Stimulated activated CD4-positive, alpha-beta T cell treated with anti-CD3 and anti-CD28 coated beads, Interleukin-4, amount 100 ng/mL, for 4 hours (primary cell): ENCODE measurements at regions not wholly inside any gene's neighbourhood (a gene's known extent, or its start where the extent isn't known, plus 50 kb on each side); places are given as distances from the start of the nearest gene placed in this dataset.
A peak's percentile ranks its signal among the peaks of the same experiment; 100 is the strongest.

Experiments used
- DNase-seq, 2 experiments: peaks; one replicate each; pipeline ENCODE4 v3.0.0-alpha.2; 2020

DNA sequence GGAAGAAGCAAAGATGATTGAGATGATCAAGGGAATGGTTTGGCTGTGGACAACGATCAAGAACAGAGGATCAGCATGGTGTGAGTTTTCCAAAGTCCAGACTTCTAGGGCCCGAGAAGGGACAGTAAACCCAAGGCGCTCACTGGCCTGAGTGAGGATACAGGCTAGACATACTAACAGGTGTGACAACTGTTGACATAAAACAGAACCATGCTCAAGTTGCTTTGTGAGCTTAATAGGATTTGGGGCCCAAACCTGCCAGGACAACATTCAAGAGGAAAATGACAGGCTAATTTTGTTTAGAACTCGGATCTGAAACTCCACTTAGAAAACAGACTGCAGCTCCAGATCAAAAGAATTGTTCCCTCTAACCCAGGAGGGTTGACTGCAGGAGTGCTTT, 68.1 kb upstream of the ACKR3 start:
- DNase-seq, result no peak

DNA sequence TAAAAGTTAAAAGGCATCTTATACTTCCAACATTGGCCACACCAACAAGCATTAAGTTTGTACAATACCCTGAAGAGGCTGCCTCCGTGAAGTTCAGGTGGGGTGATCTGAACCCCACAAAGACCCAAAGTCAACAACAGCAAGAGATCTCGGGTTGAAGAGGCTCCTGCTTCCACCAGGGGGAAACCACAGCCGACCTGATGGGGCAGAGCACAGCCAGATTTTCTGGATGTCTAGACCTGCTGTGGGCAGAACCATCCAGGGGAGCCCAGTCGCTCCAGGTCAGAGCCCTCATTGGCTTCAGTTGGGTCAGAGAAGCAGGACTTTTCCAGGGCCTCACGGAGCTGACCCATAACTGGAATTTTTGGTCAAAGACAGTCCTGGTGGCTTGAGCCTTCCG, 66.5 kb upstream of the ACKR3 start:
- no peak for DNase-seq

DNA sequence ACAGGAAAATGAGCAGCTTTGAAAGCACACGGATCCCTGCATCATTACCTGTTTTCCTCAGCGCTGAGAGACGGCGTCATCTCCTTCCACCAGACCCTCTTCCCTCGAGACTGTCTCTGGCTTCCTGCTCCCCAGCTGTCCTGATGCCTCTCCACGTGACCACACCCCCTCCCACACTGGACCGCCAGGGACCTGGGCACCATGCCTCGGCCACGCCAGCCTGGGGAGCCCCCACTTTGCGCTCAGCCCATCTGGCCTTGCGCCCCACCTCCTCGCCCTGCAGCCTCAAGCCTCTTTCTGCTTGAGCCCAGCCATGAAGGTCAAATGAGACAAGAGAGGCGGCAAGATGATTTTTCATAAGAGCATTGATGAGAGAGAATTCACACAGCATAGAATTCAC, 66.0 kb upstream of the ACKR3 start:
- DNase-seq, result no peak

DNA sequence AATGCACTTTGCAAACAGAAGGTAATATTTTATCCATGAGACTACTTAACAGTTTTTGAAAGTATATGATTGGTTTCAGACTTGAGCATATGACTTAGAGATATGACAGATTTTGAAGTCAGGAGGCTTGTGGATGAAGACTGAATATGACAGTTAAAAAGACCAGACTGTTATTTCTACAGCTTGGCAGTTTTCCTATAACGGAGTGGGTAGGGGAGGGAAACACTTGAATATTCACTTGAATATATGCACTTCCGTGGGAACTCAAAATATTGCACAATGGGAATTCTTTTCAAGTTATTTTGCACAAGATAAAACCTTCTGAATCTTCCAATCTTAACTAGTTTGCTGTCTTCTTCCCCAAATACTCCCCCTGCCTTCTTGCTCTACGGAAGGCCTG, 64.6 kb upstream of the ACKR3 start:
- DNase-seq, result no peak

DNA sequence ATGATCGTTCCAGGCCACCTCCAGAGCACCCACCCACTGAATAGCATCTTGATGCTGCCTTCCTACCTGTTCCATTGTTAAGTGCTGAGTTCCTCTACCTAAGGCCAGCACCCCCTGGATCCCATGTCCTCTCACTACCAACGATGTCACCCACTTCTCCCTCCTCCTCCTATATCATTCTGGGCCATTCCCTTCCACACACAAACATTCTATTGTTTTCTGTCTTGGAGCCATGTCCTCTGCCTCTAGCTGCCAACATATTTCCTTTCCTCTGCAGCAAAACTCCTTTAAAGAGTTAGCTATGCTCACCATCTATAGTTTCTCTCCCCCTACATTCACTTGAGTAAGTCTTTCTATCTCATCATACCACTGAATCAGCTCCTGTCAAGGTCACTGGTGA, 64.0 kb upstream of the ACKR3 start:
- no peak for DNase-seq

DNA sequence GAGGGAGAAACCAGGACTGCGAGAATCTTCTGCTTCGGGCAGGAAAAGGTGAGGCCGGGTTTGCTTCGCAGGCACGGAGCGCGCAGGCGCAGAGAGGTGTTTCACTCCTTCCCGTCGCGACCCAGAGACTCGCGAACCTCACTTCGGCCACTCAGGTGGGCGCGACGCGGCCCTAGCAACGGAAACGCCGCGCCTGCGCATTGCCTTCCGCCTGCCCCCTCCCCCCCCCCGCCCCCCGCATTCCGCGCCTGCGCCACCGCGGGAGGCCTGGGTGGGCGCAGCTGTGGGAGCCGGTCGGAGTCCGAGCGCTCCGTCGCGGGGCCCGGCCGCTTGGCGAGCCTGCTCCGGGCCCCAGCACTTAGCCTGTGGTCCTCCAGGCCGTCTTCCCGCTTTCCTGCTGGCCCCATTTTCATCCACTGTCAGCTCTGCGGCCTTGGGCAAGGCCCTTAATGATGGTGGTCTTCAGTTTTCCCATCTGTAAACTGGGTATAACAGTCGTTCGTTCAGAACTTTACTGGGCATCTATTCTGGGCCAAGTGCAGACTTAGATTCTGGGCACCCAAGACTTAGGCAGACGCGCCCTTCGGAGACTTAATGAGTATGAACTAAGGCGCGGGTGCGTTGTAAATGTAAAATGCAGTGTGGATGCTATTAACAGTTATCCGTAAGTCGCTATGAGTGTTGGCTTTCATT, 62.1 kb upstream of the ACKR3 start:
- DNase-seq, result peak; percentile 41 to 50

DNA sequence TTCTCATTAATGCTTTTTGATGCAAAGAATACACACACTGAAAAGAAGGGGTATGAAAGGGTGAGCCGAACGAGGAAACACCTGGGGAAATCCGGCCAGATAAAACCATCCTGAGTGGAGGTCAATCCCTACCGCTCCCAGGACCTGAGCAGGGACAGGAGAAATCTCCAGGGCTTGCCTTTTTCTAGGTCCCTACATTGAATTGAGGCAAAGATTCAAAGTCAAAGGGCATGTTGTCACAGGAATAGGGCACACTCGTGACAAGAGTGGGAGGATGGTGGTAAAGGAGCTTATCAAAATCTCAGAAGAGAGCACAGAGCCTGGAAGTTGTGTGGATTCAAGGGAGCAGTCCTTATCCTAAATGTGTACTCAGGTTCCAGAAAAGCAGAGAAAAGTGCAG, 61.2 kb upstream of the ACKR3 start:
- DNase-seq, result no peak

DNA sequence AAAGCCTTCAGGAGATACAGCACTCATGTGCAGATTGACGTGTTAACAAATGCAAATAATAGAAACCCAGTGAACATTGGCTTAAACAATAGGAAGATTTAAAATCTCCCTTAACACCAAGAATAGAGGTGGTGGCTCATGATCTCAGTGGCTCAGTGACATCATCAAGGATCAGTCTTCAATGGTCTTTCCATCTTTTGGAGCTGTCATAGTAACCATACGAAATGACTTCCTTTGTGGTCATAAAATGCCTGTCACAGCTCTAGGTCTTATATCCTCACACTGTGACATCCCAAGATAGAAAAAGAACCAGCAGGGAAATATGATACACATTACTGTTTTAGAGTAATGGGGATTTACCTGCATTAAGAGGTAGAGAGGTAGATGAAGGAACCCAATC, 59.6 kb upstream of the ACKR3 start:
- DNase-seq, result no peak

DNA sequence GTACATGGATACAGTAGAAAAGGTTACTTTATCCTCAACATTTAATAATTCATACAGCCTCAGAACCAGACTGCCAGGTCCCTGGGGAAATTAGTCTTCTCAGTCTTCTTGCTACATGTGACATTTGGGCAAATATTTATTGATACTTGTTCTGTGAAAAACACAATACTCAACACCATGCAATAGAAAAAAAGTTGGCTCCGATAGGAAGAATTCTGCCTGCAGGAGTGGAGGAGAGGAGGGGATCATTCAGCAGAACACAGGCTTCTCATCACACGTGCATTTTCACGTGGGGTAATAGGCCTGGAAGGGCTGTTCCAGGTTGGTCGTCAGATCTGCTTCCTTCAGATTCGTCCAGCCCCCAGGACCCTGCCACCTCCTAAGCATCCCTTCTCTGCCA, 58.4 kb upstream of the ACKR3 start:
- DNase-seq, result no peak

DNA sequence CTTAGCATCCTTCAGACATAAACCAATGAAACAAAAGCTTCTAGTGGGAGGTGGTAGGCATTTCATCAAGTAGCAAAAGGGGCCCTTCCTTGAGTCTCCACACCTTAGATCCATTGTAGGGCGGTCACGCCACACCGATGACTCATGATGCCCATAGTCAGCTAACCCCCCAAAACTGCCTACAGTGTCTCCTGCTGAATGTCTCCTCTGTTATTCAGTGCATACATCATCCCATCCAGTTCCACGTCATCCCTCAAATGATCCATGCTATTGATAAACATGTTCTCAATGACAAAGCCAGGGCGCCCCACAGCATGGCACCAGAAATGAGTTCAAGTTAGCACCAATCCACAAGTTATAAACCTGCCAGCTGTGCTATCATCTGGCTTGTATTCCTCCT, 57.4 kb upstream of the ACKR3 start:
- DNase-seq, result no peak

DNA sequence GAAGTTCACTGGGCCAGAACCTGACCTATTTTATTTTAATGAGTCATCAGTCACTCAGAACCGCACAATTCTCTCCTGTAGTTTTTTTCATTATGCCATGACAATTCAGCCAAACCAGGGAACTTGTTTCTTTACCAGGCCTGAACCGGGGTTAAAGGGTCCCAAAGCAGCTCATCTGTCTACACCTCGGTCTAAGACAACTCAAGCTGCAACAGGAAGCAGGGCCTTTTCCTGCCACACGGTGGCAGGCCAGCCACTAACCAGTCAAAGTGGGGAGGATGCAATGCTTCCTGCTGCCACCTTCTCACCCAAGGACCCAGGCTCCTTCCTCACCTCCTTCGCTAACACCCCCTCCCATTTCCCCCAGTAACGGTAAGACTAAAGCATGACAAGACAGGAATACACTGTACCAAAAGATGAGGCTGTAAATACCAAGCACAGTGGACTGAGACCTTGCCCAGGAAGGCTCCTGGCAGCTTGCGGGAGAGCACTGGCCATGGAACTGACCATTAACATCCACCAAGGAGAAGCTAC, 56.7 kb upstream of the ACKR3 start:
- DNase-seq, result peak; percentile 58

DNA sequence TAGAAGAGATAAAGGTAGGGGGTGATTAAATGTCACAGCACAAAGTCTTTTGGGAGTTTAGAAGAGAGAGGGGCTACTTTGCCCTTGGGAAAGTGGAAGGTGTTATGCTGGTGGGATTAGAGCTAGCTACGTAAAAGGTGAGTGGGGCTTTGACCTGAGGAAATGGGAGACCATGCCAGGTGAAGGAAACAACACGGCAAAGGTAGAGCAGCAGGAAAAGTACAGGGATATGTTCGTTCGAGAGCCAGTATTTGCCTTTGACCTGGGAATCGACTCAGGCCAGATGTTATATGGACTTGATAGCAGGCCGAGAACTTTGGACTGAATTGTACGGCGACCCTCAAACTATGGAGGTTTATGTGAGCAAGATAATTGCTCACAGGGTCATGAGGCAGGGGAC, 55.7 kb upstream of the ACKR3 start:
- no peak for DNase-seq

DNA sequence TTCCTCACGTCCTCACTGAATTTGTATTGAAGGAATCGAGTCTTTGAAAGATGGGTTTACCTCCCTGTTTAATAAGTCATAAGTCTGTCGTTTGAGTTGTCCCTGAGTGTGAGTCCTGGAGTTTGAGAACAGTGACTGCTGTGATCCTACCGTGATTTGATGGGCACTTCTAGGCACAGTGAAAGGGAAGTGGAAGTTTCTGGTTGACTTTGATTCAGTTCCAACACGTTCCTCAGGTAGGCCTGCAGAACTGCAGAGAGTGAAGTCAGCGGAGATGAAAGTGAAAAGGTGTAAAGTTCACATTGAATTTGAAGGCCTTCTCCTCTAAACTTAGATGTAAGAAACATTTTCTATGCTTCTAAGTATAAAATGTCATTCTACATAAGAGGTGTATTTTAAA, 52.9 kb upstream of the ACKR3 start:
- DNase-seq, result no peak

DNA sequence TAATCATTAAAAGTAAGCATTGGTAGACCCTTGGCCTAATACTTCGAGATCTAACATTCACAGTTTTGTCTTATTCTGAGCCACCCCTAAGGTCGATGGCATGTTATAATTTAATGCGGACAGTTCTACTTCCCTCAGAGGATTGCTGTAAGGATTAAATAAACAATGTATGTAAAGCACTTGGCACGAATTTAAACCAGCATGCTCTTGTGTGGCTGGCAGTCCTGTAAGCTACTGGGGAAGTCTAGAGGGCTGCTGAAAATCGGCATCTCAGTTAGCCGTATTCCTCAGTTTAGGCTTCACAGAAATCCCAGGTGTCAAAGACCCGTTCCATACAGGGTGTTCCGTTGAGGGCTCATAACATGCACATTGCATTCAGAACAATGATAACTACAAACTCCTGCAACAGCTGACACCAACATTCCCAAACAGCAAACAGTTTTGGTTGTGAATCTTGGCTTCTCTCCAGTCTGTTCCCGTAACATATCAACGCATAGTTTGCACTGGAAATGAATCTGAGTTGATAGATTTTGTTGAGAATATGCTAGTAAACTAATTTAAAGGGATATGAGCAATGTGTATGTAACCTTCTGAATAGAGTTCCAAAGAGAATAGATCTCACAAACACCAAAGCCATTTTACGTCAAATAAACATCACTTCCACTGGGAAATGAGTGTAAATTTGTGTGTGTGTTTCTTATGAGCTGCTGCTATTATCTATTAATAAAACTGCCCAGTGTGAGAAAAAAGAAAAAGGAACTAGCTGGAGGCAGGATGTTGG, 52.2 kb upstream of the ACKR3 start:
- no peak for DNase-seq
